Tibial nerve (tissue), 4 donors: ENCODE measurements at regions not wholly inside any gene's neighbourhood (a gene's known extent, or its start where the extent isn't known, plus 50 kb on each side); places are given as distances from the start of the nearest gene placed in this dataset.

Source experiments
- DNase-seq, 2 donors: peaks; one replicate each; pipeline ENCODE4 v3.0.0-alpha.2; 2019; ENCODE audit warnings: low spot score in 2 of 2
- H3K27ac ChIP-seq, 4 donors: fragments of 200-600 bp; sonication (generic) in 3 of 4; one replicate each; pipeline ENCODE4 v1.5.1; 2017 to 2019; ENCODE audit warnings: mild to moderate bottlenecking in 1 of 4
- H3K27me3 ChIP-seq, 2 donors: fragments of 200-600 bp; sonication (generic) in 1 of 2; one replicate each; pipeline versions ENCODE4 v1.5.1 to v1.6.0; 2017 to 2019
- H3K36me3 ChIP-seq, 3 donors: fragments of 200-600 bp; sonication (generic); one replicate each; pipeline ENCODE4 v1.5.1; 2018 to 2019
- H3K4me1 ChIP-seq, 4 donors: fragments of 200-600 bp; sonication (generic) in 3 of 4; one replicate each; pipeline ENCODE4 v1.5.1; 2017 to 2019
- H3K4me3 ChIP-seq, 4 donors: fragments of 200-600 bp; sonication (generic) in 3 of 4; one replicate each; pipeline ENCODE4 v1.5.1; 2017 to 2019; ENCODE audit warnings: mild to moderate bottlenecking in 1 of 4, moderate library complexity in 1 of 4
- H3K9me3 ChIP-seq, 4 donors: fragments of 200-600 bp; sonication (generic) in 3 of 4; one replicate each; pipeline ENCODE4 v1.5.1; 2017 to 2019
- EP300 ChIP-seq, 2 donors: sonication (generic); formaldehyde crosslinking; IDR thresholded peaks; one replicate each; pipeline ENCODE4 v1.6.1; 2017; ENCODE audit warnings: antibody characterized with exemption in 2 of 2, mild to moderate bottlenecking in 1 of 2
- POLR2A ChIP-seq, 2 donors: fragments of 450-650 bp; IDR thresholded peaks; one replicate each; pipeline ENCODE4 v1.6.1; 2017; ENCODE audit warnings: antibody characterized with exemption in 2 of 2, mild to moderate bottlenecking in 2 of 2, moderate library complexity in 2 of 2
- WGBS, 2 donors: methylation state at CpG; one replicate each; pipeline ENCODE4 v1.1.5; 2018; 5-methylcytosine and 5-hydroxymethylcytosine counted together
- TF ChIP-seq, protein P1 (sequence below), 5 experiments: fragments of 200-600 bp in 3 of 5; fragments of 450-650 bp in 2 of 5; sonication (generic) in 3 of 5; IDR thresholded peaks; one replicate each; pipeline ENCODE4 v1.5.1; 2016 to 2019; ENCODE audit warnings: antibody characterized with exemption in 5 of 5, mild to moderate bottlenecking in 3 of 5, moderate library complexity in 2 of 5

DNA sequence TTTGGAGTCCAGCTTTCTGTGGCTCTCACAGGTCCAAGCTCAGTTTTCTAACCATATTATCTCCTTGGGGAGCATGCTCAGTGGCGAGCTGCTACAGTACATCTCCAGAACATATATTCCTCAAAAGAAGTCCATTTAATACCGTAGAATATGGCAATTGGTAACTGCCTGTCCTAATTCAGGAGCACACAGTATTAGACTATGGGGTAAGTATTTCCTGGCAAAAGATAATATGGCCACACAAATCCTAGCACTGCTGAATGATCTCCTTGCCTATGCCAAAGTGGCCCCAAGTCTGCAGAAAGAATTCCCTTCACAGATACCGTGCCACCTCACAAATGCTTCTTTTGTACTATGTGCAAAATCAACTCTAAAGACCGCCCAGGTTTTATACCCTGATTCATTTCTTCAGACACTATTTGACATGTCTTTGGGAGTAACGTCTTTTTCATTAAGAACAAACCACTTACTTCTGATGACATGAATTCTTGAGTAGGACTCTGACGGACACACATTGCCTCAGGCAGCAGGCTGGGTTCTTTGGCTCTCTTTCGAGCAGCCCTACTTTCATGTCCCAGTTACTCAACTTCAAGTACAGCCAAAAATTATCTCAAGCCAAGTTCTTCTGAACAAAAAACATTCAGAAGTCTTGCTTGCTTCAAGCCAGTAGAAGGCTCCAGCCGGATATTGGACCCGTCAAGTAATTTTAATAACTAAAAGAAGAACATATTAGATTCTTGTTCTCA is 368.3 kb upstream of the DCBLD2 start:
- Histone ChIP-seq H3K27ac (peak overlapping the region in 1 of 4 donors; percentile 11), H3K4me3 (no peak overlapping the region), H3K36me3 (no peaks in the 10 kb centered on the region), H3K27me3 (no peaks in the 10 kb centered on the region), H3K4me1 (no peaks in the 10 kb centered on the region), H3K9me3 (no peaks in the 10 kb centered on the region)
- TF ChIP-seq, protein P1, sequence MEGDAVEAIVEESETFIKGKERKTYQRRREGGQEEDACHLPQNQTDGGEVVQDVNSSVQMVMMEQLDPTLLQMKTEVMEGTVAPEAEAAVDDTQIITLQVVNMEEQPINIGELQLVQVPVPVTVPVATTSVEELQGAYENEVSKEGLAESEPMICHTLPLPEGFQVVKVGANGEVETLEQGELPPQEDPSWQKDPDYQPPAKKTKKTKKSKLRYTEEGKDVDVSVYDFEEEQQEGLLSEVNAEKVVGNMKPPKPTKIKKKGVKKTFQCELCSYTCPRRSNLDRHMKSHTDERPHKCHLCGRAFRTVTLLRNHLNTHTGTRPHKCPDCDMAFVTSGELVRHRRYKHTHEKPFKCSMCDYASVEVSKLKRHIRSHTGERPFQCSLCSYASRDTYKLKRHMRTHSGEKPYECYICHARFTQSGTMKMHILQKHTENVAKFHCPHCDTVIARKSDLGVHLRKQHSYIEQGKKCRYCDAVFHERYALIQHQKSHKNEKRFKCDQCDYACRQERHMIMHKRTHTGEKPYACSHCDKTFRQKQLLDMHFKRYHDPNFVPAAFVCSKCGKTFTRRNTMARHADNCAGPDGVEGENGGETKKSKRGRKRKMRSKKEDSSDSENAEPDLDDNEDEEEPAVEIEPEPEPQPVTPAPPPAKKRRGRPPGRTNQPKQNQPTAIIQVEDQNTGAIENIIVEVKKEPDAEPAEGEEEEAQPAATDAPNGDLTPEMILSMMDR (IDR thresholded peaks at IDR 0.05): no peak
- TF ChIP-seq POLR2A (IDR thresholded peaks at IDR 0.05): no peak
- peak in 1 of 2 donors; percentile 37 for TF ChIP-seq EP300 (IDR thresholded peaks at IDR 0.05)
- DNase-seq: peak in 1 of 2 donors; percentile 14
- 69 to 76% methylated on average over 9 of the region's 9 CpGs for WGBS, 2 donors

GRCh38 chr3:99256788-99257187 is 355.3 kb upstream of the DCBLD2 start:
- DNase-seq: no peak
- Histone ChIP-seq H3K4me1 (no peaks in the 10 kb centered on the region), H3K4me3 (no peak overlapping the region), H3K27ac (no peak overlapping the region), H3K9me3 (peaks cover 0 to 9% (median 0%) of the 10 kb centered on the region in 4 donors), H3K27me3 (no peaks in the 10 kb centered on the region), H3K36me3 (no peaks in the 10 kb centered on the region)
- WGBS, 2 donors: 81 to 82% methylated on average over 3 of the region's 3 CpGs
- TF ChIP-seq POLR2A (IDR thresholded peaks at IDR 0.05): no peak
- TF ChIP-seq, protein P1 (IDR thresholded peaks at IDR 0.05): no peak
- TF ChIP-seq EP300 (IDR thresholded peaks at IDR 0.05): no peak

DNA sequence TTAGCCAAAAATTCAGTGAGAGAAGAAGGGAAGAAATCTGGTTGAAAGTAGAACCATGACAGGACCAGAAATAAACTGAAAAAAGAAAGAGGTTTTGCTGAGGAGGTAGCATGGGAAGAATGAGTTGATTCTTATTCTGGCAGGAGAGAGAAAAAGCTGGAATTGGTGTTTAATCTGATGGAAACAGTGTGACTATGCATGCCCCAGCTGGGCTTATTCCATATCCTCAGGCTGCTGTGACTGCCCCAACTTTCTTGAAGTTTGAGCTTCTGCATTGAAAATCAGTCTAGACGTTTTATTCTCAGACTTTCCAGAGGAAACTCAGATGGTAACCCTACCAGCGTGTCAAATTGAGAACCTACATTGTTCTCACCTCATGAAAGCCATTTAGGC is 352.5 kb upstream of the DCBLD2 start:
- Histone ChIP-seq H3K4me1 (peaks cover 0 to 23% (median 0%) of the 10 kb centered on the region in 4 donors), H3K27me3 (no peaks in the 10 kb centered on the region), H3K4me3 (no peak overlapping the region), H3K27ac (no peak overlapping the region), H3K36me3 (no peaks in the 10 kb centered on the region), H3K9me3 (peaks cover 0 to 9% (median 0%) of the 10 kb centered on the region in 4 donors)
- 54 to 55% methylated on average over 2 of the region's 2 CpGs for WGBS, 2 donors
- TF ChIP-seq, protein P1 (IDR thresholded peaks at IDR 0.05): no peak
- DNase-seq: no peak

GRCh38 chr3:99250821-99251355 is 349.4 kb upstream of the DCBLD2 start:
- 64 to 69% methylated on average over 1 of the region's 1 CpG for WGBS, 2 donors
- no peak overlapping the region for H3K27ac ChIP-seq
- TF ChIP-seq EP300 (IDR thresholded peaks at IDR 0.05): peak in 1 of 2 donors; percentile 28
- TF ChIP-seq, protein P1 (IDR thresholded peaks at IDR 0.05): no peak
- H3K27me3 ChIP-seq: no peaks in the 10 kb centered on the region
- H3K4me3 ChIP-seq: no peak overlapping the region
- DNase-seq: peak in 1 of 2 donors; percentile 30
- no peaks in the 10 kb centered on the region for H3K9me3 ChIP-seq
- H3K4me1 ChIP-seq: peaks cover 0 to 34% (median 0%) of the 10 kb centered on the region in 4 donors
- H3K36me3 ChIP-seq: no peaks in the 10 kb centered on the region

DNA sequence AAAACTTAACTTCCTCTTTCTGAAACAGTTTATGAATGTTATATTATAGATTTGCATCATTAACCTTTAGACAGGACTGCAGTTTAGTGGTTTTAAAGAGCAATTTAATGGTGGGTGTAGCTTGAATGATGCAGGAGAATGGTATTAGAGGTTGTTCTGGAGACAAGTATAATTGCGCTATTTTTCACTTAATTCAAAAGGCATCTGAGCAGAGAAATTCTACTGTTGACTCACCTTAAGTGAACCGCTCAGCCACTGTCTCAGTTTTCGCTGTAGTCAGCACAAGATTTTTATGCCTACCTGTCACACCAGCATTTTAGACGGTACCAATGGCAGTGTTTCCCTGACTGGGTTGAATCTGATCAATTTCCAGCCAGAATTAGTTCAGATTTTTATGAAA is 348.8 kb upstream of the DCBLD2 start:
- Histone ChIP-seq H3K27ac (peak overlapping the region in 1 of 4 donors; percentile 74), H3K9me3 (no peaks in the 10 kb centered on the region), H3K27me3 (no peaks in the 10 kb centered on the region), H3K4me3 (no peak overlapping the region), H3K4me1 (peaks cover 0 to 34% (median 0%) of the 10 kb centered on the region in 4 donors), H3K36me3 (no peaks in the 10 kb centered on the region)
- DNase-seq: no peak
- TF ChIP-seq EP300 (IDR thresholded peaks at IDR 0.05) (no peak), POLR2A (IDR thresholded peaks at IDR 0.05) (no peak)
- TF ChIP-seq, protein P1 (IDR thresholded peaks at IDR 0.05): no peak
- WGBS, 2 donors: 70 to 86% methylated on average over 4 of the region's 4 CpGs
